Kidney (tissue), 13 donors: ENCODE measurements at regions not wholly inside any gene's neighbourhood (a gene's known extent, or its start where the extent isn't known, plus 50 kb on each side); places are given as distances from the start of the nearest gene placed in this dataset.
A peak's percentile ranks its signal among the peaks of the same experiment; 100 is the strongest.

Source experiments
- DNase-seq, 5 donors: peaks; one replicate each; pipeline ENCODE4 v3.0.0-alpha.2; 2013 to 2020
- FAIRE-seq: peaks from 2 replicates; lab custom pipeline; 2012; peaks lifted over from hg19 to GRCh38; lab: Jason Lieb, UNC
- H3K27ac ChIP-seq, 2 donors: one replicate each; pipeline ENCODE4 v1.7.0; 2013; ENCODE audit warnings: low read depth in 2 of 2, low read length in 2 of 2, inconsistent platforms in 1 of 2
- H3K27me3 ChIP-seq: one replicate; pipeline ENCODE4 v1.7.1; 2013; ENCODE audit warnings: low read length, inconsistent platforms; ENCODE audit not compliant: control insufficient read depth, insufficient read depth
- H3K36me3 ChIP-seq, 3 donors: one replicate each; pipeline versions ENCODE4 v1.7.0 to v1.7.1; 2013; ENCODE audit warnings: low read length in 3 of 3, control low read depth in 1 of 3, inconsistent platforms in 1 of 3; ENCODE audit not compliant: insufficient read depth in 3 of 3, control insufficient read depth in 2 of 3
- H3K4me1 ChIP-seq, 3 donors: one replicate each; pipeline versions ENCODE4 v1.7.0 to v1.7.1; 2013; ENCODE audit warnings: low read length in 3 of 3, inconsistent platforms in 1 of 3, low read depth in 1 of 3; ENCODE audit not compliant: control insufficient read depth in 2 of 3, insufficient read depth in 2 of 3
- H3K4me3 ChIP-seq, 3 donors: one replicate each; pipeline versions ENCODE4 v1.7.0 to v1.8.1; 2013; ENCODE audit warnings: low read length in 3 of 3, control low read depth in 1 of 3, inconsistent platforms in 1 of 3
- H3K9ac ChIP-seq, 3 donors: one replicate each; pipeline versions ENCODE4 v1.7.0 to v1.7.1; 2013; ENCODE audit warnings: low read length in 3 of 3, control low read depth in 1 of 3, inconsistent platforms in 1 of 3
- H3K9me3 ChIP-seq, 3 donors: one replicate each; pipeline versions ENCODE4 v1.7.0 to v1.7.1; 2013; ENCODE audit warnings: low read length in 3 of 3, control low read depth in 1 of 3, inconsistent platforms in 1 of 3; ENCODE audit not compliant: control insufficient read depth in 2 of 3, insufficient read depth in 1 of 3
- intact Hi-C: fragments of 100-400 bp; cut with DNase I; formaldehyde crosslinking; loops from one replicate; pipeline ENCODE4 v1.11.1; 2022
- TF ChIP-seq, protein P1 (sequence below): IDR thresholded peaks from 3 replicates; pipeline ENCODE4 v1.5.1; 2012; ENCODE audit warnings: mild to moderate bottlenecking, moderate library complexity, borderline replicate concordance; ENCODE audit not compliant: insufficient read depth; ENCODE audit errors: extremely low read depth
- donor health status: control.
- donor health status: control.
- donor health status: control.
- donor health status: control.
- donor health status: control.
- donor health status: DM: yes; HTN: yes; CAD: no.
- donor health status: Normal renal cell carcinoma (clear cell type).

DNA sequence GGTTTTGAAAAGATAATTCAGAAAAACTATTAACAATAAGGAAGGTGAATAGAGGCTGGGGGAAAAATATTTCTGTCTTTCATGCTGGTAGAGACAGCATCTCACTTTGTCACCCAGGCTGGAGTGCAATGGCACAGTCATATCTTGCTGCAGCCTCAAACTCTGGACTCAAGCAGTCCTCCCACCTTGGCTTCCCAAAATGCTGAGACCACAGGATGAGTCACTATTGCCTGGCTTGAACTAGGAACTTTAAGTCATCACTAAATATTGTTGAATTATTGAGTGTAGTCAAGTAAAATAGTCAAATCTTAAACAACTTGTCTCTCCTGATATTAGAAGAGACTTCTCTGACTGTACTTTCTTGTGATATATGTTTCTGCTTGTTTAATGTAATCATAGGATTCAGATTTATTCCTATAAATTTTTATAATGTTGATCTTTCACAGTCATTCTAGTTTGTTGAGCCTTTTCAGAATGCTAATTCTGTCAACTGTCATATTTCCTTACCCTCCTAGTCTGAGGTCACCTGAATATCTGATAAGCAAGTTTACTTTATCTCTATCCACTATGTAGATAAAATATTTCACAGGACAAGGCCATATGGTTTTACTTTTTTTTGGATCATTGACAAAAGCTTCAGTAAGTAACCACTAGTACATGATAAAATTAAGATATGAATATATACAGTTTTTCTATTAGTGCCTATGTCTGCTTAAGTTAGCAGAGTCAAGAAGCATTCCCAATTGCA, 1696.5 kb downstream of the MAT2B start:
- Histone ChIP-seq H3K4me3 (no peak overlapping the region), H3K27me3 (no peaks in the 10 kb centered on the region), H3K36me3 (no peaks in the 10 kb centered on the region), H3K9ac (no peak overlapping the region), H3K9me3 (no peaks in the 10 kb centered on the region), H3K27ac (no peak overlapping the region), H3K4me1 (no peaks in the 10 kb centered on the region)
- DNase-seq (no peak), FAIRE-seq (no peak)
- intact Hi-C loops: no loop called here
- TF ChIP-seq, protein P1, sequence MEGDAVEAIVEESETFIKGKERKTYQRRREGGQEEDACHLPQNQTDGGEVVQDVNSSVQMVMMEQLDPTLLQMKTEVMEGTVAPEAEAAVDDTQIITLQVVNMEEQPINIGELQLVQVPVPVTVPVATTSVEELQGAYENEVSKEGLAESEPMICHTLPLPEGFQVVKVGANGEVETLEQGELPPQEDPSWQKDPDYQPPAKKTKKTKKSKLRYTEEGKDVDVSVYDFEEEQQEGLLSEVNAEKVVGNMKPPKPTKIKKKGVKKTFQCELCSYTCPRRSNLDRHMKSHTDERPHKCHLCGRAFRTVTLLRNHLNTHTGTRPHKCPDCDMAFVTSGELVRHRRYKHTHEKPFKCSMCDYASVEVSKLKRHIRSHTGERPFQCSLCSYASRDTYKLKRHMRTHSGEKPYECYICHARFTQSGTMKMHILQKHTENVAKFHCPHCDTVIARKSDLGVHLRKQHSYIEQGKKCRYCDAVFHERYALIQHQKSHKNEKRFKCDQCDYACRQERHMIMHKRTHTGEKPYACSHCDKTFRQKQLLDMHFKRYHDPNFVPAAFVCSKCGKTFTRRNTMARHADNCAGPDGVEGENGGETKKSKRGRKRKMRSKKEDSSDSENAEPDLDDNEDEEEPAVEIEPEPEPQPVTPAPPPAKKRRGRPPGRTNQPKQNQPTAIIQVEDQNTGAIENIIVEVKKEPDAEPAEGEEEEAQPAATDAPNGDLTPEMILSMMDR: no peak

DNA sequence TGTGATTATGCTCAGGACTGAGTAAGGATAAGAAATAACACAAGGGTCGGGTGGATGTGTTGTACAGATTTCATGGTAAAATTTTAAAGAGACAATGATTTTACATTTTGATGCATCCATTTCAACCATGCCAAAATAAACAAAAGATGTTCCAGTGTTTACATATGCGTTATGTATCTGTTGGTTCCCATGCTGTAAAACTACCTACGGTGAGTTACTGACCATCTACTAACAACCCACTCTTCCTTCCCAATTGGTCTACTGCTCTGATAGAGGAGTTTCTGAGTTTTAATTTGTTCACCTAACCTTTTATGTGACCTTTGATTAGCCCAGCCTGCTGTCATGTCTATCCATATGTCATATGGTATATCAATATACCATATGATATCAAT, 1697.1 kb downstream of the MAT2B start:
- no peaks in the 10 kb centered on the region for H3K4me1 ChIP-seq
- H3K9me3 ChIP-seq: no peaks in the 10 kb centered on the region
- intact Hi-C loops: no loop called here
- DNase-seq: no peak
- H3K4me3 ChIP-seq: no peak overlapping the region
- no peaks in the 10 kb centered on the region for H3K36me3 ChIP-seq
- no peak overlapping the region for H3K9ac ChIP-seq
- no peaks in the 10 kb centered on the region for H3K27me3 ChIP-seq
- no peak overlapping the region for H3K27ac ChIP-seq
- FAIRE-seq: no peak
- TF ChIP-seq, protein P1: no peak

DNA sequence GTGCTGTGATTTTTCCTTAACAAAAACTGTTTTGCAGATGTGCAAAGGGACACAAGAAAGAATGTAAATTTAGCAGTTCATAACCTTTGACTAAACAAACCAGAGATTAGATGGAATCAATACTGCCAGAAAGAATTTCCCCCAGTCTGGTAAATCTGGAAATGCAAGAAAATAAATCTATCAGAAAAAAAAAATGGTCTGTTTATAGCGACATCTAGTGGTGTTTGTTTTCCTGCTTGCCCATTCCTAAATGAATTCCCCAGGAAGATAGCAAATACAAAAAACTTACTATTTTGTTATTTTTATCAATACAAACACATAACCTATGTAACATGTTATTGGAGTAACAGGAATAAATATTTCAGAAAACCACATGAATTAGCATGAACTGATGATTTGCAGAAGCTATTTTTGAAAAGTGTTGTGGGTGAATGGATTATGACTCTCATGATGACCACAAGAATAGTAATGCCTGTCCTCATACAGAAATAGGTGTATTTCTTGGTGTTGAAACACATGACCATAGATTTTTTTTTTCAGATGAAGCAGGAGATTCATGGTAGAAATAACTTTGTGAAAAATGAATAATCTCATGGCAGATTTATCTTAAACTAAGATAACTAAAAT, 1703.8 kb downstream of the MAT2B start:
- Histone ChIP-seq H3K36me3 (no peaks in the 10 kb centered on the region), H3K9ac (no peak overlapping the region), H3K27ac (no peak overlapping the region), H3K9me3 (no peaks in the 10 kb centered on the region), H3K4me3 (no peak overlapping the region), H3K27me3 (no peaks in the 10 kb centered on the region), H3K4me1 (no peaks in the 10 kb centered on the region)
- intact Hi-C loops: no loop called here
- DNase-seq (peak in 2 of 5 donors; percentile 46 to 56), FAIRE-seq (peak; percentile 84)
- TF ChIP-seq, protein P1: peak; percentile 47
